ENCODE measurements at regions not wholly inside any gene's neighbourhood (a gene's known extent, or its start where the extent isn't known, plus 50 kb on each side); places are given as distances from the start of the nearest gene placed in this dataset.

DNA sequence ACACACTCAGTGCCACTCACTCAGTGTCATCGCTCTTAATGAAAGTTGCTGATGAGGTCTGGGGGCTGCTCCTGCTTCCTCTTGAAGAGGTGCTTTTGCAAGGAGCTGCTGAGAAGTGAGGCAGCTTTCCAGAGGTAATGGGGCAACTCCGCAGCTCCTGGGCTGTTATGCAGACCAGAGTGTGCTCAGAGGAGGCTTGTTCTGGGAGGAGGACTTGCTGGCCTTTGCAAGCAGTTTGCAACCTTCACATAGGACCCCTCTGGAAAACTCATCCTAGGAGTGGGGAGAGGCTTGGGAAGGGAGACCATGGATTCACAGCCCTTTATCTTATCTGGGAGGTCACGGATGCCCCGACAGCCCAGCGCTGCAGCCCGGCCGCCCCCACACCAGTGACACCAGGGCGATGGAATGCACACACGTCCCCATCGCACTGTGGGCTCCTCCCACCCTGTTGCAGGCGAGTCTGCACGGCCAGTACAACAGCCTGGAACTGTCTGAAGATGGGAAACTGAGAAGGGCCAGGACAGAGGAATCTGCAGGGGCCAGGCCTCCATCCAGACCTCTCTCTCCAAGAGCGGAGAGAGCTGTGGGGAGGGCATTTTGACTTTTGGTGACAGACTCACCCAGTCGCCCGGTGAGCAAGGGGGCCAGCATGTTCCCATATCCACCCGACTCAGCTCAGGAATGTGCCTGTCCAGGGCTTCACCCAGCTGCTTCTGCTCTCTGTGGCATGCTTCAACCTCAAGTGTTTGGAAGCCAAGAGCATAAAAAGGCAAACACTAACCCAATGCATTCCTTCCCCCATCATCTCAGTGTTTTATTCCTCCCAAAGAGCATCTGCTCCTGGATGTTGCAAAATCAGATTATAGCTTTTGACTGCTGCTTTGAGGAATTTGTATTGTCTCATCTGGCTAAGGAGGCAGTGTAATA is 78.6 kb upstream of the ZNF469 start (continued):
- TF ChIP-seq EGR1 (IDR thresholded peaks at IDR 0.05; ENCODE audit: borderline replicate concordance, low read depth, low read length) = no peak
- TF ChIP-seq POLR2A (IDR thresholded peaks at IDR 0.05; ENCODE audit: control extremely low read depth in 1 of 2, low read depth in 2 of 2, low read length in 2 of 2) = no peak
- TF ChIP-seq GABPA (IDR thresholded peaks at IDR 0.05; ENCODE audit: borderline replicate concordance, insufficient read depth, low read length) = no peak
- no peak for TF ChIP-seq NANOG (IDR thresholded peaks at IDR 0.05; ENCODE audit: insufficient read depth, low read depth, low read length, poor library complexity, severe bottlenecking)
- TF ChIP-seq CHD2 (IDR thresholded peaks at IDR 0.05; ENCODE audit: low read length) = no peak
- no peak for TF ChIP-seq TEAD4 (IDR thresholded peaks at IDR 0.05; ENCODE audit: low read depth, low read length)
- no peak for TF ChIP-seq POU5F1 (IDR thresholded peaks at IDR 0.05; ENCODE audit: low read depth, low read length)
- TF ChIP-seq CTBP2 (IDR thresholded peaks at IDR 0.05; ENCODE audit: borderline replicate concordance, insufficient read depth, insufficient read length, low read length) = no peak
- TF ChIP-seq GTF2F1 (IDR thresholded peaks at IDR 0.05; ENCODE audit: borderline replicate concordance, low read depth, low read length) = no peak

All from H1 (cell line).